Loucy (cell line): ENCODE measurements at regions not wholly inside any gene's neighbourhood (a gene's known extent, or its start where the extent isn't known, plus 50 kb on each side); places are given as distances from the start of the nearest gene placed in this dataset.

Source experiments
- H2AFZ ChIP-seq: fragments of 200-600 bp; sonication (generic); 2 replicates; pipeline ENCODE4 v1.6.0; 2016; ENCODE audit warnings: antibody characterized with exemption, mild to moderate bottlenecking, low read length, moderate library complexity
- H3F3A ChIP-seq: fragments of 200-600 bp; 2 replicates; pipeline ENCODE4 v1.6.0; 2016; ENCODE audit warnings: antibody characterized with exemption, low read depth, mild to moderate bottlenecking
- H3K27me3 ChIP-seq: fragments of 200-600 bp; sonication (generic); 2 replicates; pipeline ENCODE4 v1.6.1; 2014; ENCODE audit warnings: low read length, mild to moderate bottlenecking; ENCODE audit not compliant: insufficient read depth, poor library complexity, severe bottlenecking
- H3K36me3 ChIP-seq: fragments of 200-600 bp; sonication (generic); 2 replicates; pipeline ENCODE4 v1.6.1; 2016; ENCODE audit warnings: low read length; ENCODE audit not compliant: insufficient read depth
- H3K4me1 ChIP-seq: fragments of 200-600 bp; sonication (generic); 2 replicates; pipeline ENCODE4 v1.5.1; 2014; ENCODE audit warnings: low read length, mild to moderate bottlenecking; ENCODE audit not compliant: insufficient read depth, poor library complexity, severe bottlenecking
- H3K4me2 ChIP-seq: fragments of 200-600 bp; sonication (generic); 2 replicates; pipeline ENCODE4 v1.6.0; 2014; ENCODE audit warnings: antibody characterized with exemption, low read length, low read depth, mild to moderate bottlenecking; ENCODE audit not compliant: poor library complexity, severe bottlenecking
- H3K4me3 ChIP-seq: fragments of 200-600 bp; sonication (generic); 2 replicates; pipeline ENCODE4 v1.5.1; 2014; ENCODE audit warnings: low read length, mild to moderate bottlenecking, mixed read lengths; ENCODE audit not compliant: poor library complexity, severe bottlenecking
- H3K79me2 ChIP-seq: fragments of 200-600 bp; sonication (generic); 2 replicates; pipeline ENCODE4 v1.6.1; 2014; ENCODE audit warnings: low read length; ENCODE audit not compliant: insufficient read depth
- H3K9ac ChIP-seq: fragments of 200-600 bp; sonication (generic); 2 replicates; pipeline ENCODE4 v1.6.0; 2014; ENCODE audit warnings: mild to moderate bottlenecking, low read depth, low read length, moderate library complexity; ENCODE audit not compliant: poor library complexity, severe bottlenecking
- H3K9me2 ChIP-seq: fragments of 200-600 bp; sonication (generic); replicated peaks from 2 replicates; pipeline ENCODE4 v1.6.1; 2016; ENCODE audit warnings: low read depth, low read length, mixed read lengths
- H3K9me3 ChIP-seq: fragments of 200-600 bp; sonication (generic); 2 replicates; pipeline ENCODE4 v1.6.1; 2014; ENCODE audit warnings: mild to moderate bottlenecking, antibody characterized with exemption, low read length, low read depth; ENCODE audit not compliant: insufficient read depth
- H4K20me1 ChIP-seq: fragments of 200-600 bp; sonication (generic); 2 replicates; pipeline ENCODE4 v1.6.0; 2014; ENCODE audit warnings: antibody characterized with exemption, low read length, mild to moderate bottlenecking; ENCODE audit not compliant: insufficient read depth, poor library complexity, severe bottlenecking
- CTCF ChIP-seq: fragments of 200-600 bp; sonication (generic); conservative IDR thresholded peaks from 2 replicates; pipeline ENCODE4 v1.5.1; 2014; ENCODE audit warnings: mild to moderate bottlenecking, antibody characterized with exemption, low read length
- EZH2phosphoT487 ChIP-seq: fragments of 200-600 bp; IDR thresholded peaks from 2 replicates; pipeline ENCODE4 v1.6.1; 2018; ENCODE audit warnings: antibody characterized with exemption, mild to moderate bottlenecking, moderate library complexity, borderline replicate concordance

DNA sequence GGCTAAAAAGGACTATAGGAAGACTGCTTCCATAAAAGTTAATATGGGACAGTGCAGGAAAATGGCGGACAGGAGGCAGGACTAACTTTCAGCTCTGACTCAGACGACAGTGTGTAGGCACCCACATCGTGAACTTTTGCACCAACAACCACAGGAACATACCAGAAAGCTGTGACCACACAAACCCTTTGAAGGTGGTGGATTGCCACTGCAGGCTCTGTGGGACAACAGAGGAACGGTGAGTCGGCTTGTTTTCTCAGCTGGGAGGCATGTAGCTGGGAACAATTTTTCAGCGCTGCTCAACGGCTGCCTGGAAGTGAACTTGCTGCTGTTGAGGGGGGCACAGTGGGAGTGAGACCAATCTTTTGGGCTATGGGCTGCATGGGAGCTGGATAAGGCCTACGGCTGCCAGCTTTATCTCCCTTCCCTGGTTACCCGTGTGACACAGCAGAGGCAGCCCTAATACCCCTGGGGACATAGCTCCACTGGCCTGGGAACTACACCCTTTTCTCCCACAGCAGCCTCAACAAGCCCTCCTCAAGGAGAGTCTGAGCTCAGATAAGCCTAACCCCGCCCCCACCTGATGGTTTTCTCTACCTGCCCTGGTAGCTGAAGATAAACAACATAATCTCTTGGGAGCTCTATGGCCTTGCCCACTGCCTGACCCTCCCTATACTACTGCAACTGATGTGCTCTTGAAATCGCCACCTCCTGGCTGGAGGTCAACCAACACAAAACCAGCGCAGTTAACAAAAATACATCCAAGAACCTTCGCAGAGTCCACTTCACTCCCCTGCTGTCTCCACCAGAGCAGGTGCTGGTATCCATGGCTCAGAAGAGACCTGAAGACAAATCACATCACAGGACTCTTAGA is 1537.0 kb downstream of the C4orf33 start:
- Histone ChIP-seq H3K79me2 (no peaks in the 10 kb centered on the region), H3K36me3 (no peaks in the 10 kb centered on the region), H3K9ac (no peak overlapping the region), H3K4me2 (no peak overlapping the region), H3K9me3 (no peaks in the 10 kb centered on the region), H2AFZ (no peak overlapping the region), H3K27me3 (no peaks in the 10 kb centered on the region), H4K20me1 (no peaks in the 10 kb centered on the region), H3K4me3 (no peak overlapping the region), H3K4me1 (no peaks in the 10 kb centered on the region), H3K9me2 (no peaks in the 10 kb centered on the region), H3F3A (no peaks in the 10 kb centered on the region)
- no peak for TF ChIP-seq CTCF
- TF ChIP-seq EZH2phosphoT487, result no peak

DNA sequence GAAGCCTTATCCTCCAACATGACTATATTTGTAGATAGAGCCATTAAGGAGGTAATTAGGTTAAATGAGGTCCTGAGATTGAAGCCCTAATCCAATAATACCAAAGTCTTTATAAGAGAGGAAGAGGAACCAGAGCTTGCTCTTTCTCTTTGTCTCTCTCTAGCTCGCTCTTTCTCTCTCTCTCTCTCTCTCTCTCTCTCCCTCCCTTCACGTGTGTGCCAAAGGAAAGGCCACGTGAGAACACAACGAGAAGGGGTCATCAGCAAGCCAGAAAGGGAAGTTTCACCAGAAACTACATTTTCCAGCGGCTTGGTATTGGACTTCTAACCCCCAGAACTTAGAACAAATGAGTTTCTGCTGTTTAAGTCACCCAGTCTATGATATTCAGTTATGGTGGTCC is 1540.5 kb downstream of the C4orf33 start:
- Histone ChIP-seq H3K4me2 (no peak overlapping the region), H2AFZ (no peak overlapping the region), H3K27me3 (no peaks in the 10 kb centered on the region), H3K4me3 (no peak overlapping the region), H4K20me1 (no peaks in the 10 kb centered on the region), H3K9me2 (no peaks in the 10 kb centered on the region), H3K9ac (no peak overlapping the region), H3K36me3 (no peaks in the 10 kb centered on the region), H3F3A (no peaks in the 10 kb centered on the region), H3K9me3 (no peaks in the 10 kb centered on the region), H3K79me2 (no peaks in the 10 kb centered on the region), H3K4me1 (no peaks in the 10 kb centered on the region)
- TF ChIP-seq CTCF (no peak), EZH2phosphoT487 (no peak)

GRCh38 chr4:130640592-130640991 is 1544.6 kb downstream of the C4orf33 start:
- Histone ChIP-seq H3K4me1 (no peaks in the 10 kb centered on the region), H3K4me3 (no peak overlapping the region), H3K27me3 (no peaks in the 10 kb centered on the region), H3K4me2 (no peak overlapping the region), H3F3A (no peaks in the 10 kb centered on the region), H3K9me3 (no peaks in the 10 kb centered on the region), H2AFZ (no peak overlapping the region), H3K36me3 (no peaks in the 10 kb centered on the region), H4K20me1 (no peaks in the 10 kb centered on the region), H3K79me2 (no peaks in the 10 kb centered on the region), H3K9me2 (no peaks in the 10 kb centered on the region), H3K9ac (no peak overlapping the region)
- TF ChIP-seq EZH2phosphoT487 (no peak), CTCF (no peak)
